NOMO-1 treated with dmso at 0.1 percent for 144 hours (cell line): ENCODE measurements at regions not wholly inside any gene's neighbourhood (a gene's known extent, or its start where the extent isn't known, plus 50 kb on each side); places are given as distances from the start of the nearest gene placed in this dataset.
"Not testable (repeated sequence)": the region's sequence is repeated elsewhere in the genome, so short reads cannot be mapped to it uniquely, and the experiment has no call there.

Experiments
- DNase-seq: peaks from one replicate; lab custom pipeline; 2025; ENCODE audit not compliant: unreplicated experiment; lab: John Stamatoyannopoulos, UW

DNA sequence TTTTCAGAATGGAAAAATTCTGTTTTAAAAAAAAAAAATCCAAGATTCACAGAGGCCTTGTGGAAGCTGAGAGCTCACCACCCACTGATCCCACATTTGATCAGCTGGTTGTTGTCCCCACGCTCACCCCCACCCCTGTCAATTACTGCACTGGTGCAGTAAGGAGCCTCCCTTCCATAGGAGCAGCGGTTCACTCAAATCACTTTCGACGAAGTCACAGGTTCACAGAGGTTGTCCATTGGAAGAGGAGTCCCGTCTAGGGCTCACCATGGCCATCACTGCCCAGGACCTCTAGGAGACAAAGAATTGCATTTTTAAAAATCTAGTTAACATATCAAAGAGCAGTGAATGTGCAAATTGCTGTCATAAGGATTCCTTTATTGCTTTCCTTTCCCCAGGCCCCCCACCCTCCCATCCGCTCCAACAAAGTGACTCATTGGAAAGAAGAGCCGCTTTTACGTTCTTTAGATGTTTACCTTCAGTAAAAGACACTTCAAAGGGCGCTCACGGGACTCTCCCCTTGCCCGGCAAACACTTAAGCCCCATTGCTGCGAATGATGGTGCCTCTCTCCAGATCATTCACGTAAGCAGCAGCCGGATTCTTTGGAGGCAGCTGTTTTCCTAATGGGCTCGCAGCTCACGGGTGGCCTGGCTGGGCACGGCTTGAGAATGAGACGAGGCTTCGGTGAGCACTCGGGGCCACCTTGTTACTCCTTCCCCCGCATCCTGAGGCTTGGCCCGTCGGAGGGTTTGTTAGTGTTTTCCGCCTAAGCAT is 165.5 kb upstream of the SALL3 start:
- DNase-seq = no peak

DNA sequence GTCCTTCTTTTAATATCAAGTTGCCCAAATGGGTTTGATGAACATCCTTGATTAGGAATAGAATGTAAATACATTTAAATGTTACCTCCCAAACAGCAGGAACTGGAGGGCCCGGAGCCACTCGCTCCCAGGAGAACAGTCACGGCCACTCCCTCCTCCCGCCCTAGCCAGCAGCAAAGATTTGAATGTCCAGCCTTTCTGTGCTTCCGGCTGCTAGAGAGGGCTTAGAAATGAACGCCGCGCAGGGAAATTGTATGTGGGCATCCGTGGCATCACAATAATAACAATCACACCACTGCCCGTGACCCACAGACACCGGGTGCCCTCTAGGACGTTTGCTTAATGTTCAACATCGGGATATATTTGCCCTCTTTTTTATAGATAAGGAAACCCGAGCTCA is 164.9 kb upstream of the SALL3 start:
- DNase-seq = no peak

DNA sequence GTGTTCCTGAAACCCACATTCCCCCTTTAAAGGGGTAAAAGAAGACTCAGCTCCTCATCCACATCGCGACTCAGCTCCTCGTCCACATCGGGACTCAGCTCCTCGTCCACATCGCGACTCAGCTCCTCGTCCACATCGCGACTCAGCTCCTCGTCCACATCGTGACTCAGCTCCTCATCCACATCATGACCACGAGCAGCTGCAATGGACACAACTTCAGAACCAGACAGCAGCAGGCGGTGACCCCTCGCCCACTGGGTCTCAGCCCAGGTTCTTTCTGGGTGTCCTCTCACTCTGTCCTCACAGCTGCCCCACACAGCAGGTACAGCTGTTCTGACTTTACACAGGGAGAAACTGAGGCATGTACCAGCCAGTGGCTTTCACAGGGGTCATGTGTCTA is 163.5 kb upstream of the SALL3 start:
- no peak for DNase-seq

GRCh38 chr18:78816916-78817315 is 162.7 kb upstream of the SALL3 start:
- no peak for DNase-seq

DNA sequence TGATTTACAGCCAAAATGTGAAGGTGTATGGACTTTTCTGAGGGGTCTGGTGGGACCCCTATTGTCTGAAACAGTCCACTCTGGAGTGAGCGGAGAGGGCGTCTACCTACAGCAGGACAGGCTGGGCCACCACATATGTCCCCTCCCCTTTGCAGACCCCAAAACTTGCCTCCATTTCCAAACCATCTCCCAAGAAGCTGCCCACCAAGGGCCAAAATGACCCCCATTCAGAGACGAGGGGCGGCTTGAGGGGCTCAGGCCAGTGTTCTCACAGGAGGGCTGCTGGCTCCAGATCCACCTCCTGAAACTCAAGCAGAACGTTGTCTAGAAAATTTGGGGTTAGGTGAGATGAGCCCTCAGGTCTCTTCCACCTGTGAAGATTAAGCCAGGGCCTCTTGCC is 161.1 kb upstream of the SALL3 start:
- no peak for DNase-seq

DNA sequence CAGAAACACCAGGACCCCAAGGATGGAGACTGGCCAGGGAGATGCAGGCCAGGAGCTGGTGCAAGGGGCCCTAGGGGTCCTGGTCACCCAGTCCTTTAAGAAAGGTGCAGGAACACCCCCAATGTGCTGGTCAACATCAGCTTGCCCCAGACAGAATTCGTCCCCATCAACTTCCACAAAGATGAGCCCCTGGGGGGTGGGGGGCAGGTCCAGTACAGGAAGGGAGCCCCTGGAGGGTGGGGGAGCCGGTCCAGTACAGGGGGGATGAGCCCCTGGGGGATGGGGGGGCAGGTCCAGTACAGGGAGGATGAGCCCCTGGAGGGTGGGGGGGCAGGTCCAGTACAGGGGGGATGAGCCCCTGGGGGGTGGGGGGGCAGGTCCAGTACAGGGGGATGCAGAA is 160.7 kb upstream of the SALL3 start:
- DNase-seq = no peak

DNA sequence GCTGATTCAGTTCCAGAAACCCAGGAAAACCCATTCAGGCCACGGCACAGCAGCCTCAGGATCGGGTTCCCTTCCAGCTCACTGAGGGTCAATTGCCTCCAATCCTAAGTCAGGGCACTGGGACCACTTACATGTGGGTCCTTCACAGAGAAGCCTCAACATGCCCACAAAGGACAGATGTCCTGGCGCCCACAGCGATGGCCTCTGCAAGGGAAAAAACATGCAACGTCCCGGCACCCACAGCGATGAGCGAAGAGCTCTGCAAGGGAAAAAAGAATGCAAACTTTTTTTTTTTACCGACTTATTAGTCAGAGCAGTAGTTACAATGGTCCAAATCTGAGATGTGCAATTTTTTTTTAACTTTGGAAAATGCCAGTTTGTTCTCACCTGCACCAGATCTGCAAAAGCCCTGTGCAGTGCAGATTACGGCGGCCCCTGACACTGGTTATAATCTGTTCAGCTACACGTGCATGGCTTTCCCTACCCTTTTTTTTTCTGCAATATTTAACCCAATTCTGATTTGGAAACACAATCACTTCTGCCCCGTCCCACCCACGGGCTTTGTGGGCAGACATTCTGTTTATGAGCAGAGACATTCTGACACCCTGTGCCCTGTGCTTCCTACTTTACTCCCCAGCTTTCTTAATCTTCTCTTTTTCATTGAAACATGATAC is 159.3 kb upstream of the SALL3 start:
- no peak for DNase-seq

DNA sequence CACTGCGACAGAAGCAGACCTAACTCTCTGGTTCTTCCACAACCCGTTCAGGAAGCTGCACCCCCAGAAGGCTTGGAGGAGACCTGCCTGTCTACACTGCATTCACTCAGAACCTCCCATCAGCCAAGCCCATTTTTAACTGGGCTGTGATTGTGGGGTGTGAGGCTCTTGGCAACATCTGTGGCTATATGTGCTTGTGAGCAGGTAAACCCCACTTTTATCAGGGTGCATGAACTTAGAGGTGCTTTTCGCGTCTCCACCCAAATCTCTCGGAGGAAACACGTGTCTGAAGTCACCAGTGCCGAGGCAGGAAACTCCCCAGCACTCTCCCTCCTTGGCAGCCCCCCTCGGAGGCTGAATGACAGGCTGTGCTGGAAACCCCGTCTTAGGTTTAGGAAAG is 158.2 kb upstream of the SALL3 start:
- no peak for DNase-seq

- no peak for DNase-seq
Measured at GRCh38 chr18:78822171-78822948, 157.3 kb upstream of the SALL3 start.

GRCh38 chr18:78822949-78823285 is 156.7 kb upstream of the SALL3 start:
- no peak for DNase-seq

- DNase-seq = no peak
Measured at GRCh38 chr18:78825168-78825567, 154.4 kb upstream of the SALL3 start.

DNA sequence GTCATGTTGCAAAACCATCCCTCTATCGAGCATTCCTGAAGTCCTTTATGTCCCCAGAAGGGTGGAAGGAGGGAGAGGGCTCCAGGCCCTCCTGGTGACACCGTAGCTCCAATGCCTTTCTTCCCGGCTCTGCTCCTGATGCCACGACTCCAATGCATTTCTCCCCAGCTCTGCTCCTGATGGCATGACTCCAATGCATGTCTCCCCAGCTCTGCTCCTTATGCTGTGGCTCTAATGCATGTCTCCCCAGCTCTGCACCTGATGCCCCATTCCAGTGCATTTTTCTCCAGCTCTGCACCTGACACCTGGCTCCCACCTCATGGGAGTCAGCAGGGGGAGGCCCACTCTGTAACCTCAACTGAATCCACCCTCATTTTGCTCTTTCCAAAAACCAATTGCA is 153.0 kb upstream of the SALL3 start:
- no peak for DNase-seq

DNA sequence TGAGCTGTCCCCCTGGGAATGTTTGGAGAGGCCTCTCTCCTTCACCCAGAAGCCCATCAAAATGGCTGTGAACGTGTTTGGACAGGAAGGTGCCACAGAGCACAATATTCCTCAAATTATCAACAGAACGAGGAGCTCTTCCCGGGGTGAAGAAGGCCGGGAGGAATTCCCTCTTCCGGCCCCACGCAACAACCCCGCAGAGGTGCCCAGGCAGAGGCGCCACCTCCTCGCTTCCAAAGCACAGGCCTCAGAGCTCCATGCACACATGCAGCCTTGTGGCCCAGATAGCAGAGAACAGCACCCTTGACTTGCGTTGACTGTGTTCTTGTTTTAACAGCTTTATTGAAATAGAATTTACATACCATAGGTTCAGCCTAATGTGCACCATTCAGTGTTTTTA is 152.5 kb upstream of the SALL3 start:
- no peak for DNase-seq

GRCh38 chr18:78828131-78828530 is 151.5 kb upstream of the SALL3 start:
- no peak for DNase-seq

DNA sequence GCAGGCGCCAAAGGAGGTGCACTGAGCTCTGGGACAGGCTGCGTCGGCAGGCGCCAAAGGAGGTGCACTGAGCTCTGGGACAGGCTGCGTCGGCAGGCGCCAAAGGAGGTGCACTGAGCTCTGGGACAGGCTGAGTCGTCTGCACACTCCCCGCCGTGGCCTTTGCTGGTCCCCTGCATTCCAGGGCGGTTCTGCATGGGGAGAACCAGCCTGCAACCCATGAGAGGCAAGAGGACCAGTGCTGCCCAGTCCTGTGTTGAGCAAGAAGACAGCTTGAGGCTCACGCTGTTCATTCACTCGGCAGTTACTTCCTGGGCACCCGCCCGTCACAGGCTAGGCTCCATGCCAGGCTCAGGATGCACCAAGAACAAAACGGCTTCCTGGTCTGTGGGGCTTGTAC is 150.6 kb upstream of the SALL3 start:
- not testable (repeated sequence) for DNase-seq

DNA sequence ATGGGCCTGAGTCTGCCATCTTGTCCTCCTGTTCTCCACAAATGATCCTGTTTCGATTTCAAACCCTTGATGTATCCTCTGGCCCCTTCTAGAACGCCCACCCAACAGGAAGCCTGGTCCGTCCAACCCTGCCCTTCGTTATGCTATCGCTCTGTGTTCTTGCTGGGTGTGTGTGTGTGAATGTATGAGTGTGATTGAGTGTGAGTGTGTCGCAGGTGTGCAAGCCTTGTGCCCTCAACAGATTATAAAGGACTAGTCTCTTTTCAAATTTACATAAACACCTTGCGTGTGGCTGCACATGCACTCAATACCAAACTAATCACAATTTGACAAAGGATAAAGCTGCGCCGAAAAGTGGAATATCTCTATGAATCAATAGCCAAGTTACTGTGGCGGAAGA is 149.5 kb upstream of the SALL3 start:
- DNase-seq = no peak

GRCh38 chr18:78830826-78831225 is 148.8 kb upstream of the SALL3 start:
- DNase-seq = no peak

DNA sequence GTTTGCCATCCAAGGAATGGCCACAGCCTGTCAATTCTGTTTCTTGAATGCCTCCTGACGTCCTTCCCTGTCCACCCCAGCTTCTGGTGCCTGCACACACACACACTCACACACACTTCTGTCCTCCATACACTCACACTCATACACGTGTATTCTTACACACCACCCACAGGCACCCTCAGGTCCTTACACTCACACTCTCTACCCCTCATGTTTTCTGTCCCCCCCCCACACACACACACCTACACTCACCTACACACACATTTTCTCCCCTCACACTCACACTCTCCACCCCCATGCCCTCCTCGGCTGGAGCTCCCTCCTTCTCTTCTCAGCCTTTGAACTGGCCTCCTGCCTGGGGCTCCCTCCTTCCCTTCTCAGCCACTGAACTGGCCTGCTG is 148.0 kb upstream of the SALL3 start:
- no peak for DNase-seq

DNA sequence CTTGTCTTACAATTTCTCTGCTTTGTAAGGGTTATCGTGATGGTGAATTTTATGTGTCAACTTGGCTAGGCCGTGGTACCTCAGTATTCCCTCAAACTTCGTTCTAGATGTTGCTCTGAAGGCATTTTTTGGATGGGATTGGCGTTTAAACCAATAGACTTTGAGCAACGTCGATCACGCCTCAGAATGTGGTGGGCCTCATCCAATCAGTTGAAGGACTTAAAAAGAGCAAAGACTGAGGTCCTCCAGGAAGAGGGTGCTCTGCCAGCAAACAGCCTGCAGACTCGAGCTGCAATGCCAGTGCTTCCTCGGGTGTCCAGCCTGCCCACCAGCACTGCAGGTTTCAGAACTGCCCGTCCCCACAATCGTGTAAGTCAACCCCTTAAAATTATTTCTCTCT is 145.8 kb upstream of the SALL3 start:
- DNase-seq = no peak

DNA sequence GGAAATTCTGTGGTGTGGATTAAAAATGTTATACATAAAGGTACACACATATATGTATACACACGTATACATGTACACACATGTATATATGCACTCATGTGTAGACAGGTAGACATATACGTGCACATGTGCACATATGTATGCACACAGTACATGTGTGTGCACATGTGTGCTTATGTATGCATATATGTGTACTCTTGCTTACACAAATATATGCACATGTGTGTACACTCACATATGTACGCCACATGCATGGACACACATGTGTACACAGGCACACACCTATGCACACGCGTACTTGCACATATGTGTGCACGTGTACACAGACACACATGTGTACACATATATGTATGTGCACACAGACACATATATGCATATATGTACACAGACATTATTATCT is 142.8 kb upstream of the SALL3 start:
- no peak for DNase-seq

GRCh38 chr18:78837754-78838153 is 141.9 kb upstream of the SALL3 start:
- DNase-seq = no peak

DNA sequence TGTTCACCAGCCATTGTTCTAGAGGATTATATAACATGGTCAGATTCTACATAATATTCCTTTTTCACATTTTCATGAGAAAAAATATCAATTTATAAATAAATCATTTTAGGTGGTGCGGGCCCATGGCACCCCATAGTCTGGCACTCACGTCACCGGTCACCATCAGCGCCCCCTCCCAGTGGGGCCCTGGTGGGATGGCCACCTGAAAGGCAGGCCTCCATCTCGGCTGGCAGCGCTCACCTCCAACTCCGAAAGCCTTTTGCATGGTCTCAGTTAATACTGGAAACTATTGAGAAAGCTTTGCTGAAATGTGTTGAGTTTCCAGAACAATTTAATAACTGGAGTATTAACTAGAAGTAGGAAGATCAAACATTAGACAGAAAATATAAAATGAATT is 141.4 kb upstream of the SALL3 start:
- no peak for DNase-seq
